DND-41 (cell line): ENCODE measurements at regions not wholly inside any gene's neighbourhood (a gene's known extent, or its start where the extent isn't known, plus 50 kb on each side); places are given as distances from the start of the nearest gene placed in this dataset.

Source experiments
- ATAC-seq: fragments of 200-7000 bp; cut with Tn5 transposase; 3 replicates; pipeline ENCODE4 v1.9.1; 2021; ENCODE audit warnings: low read depth; ENCODE audit not compliant: insufficient read depth
- DNase-seq: peaks from one replicate; pipeline ENCODE4 v3.0.0-alpha.2; 2020
- H2AFZ ChIP-seq: 2 replicates; pipeline ENCODE4 v1.6.0; 2012; ENCODE audit warnings: low read depth, low read length
- H3K27ac ChIP-seq: 2 replicates; pipeline ENCODE4 v1.5.1; 2012; ENCODE audit warnings: low read length, inconsistent platforms
- H3K27me3 ChIP-seq: fragments of 200-600 bp; sonication (generic); 2 replicates; pipeline ENCODE4 v1.6.0; 2012; ENCODE audit warnings: low read length, mild to moderate bottlenecking, inconsistent platforms; ENCODE audit not compliant: insufficient read depth, poor library complexity
- H3K36me3 ChIP-seq: 2 replicates; pipeline ENCODE4 v1.5.1; 2012; ENCODE audit warnings: low read length, inconsistent platforms; ENCODE audit not compliant: insufficient read depth
- H3K4me1 ChIP-seq: 2 replicates; pipeline ENCODE4 v1.5.1; 2012; ENCODE audit warnings: mild to moderate bottlenecking, low read length; ENCODE audit not compliant: insufficient read depth
- H3K4me2 ChIP-seq: 2 replicates; pipeline ENCODE4 v1.6.0; 2012; ENCODE audit warnings: mild to moderate bottlenecking, moderate library complexity, low read length, inconsistent platforms; ENCODE audit not compliant: insufficient read depth
- H3K4me3 ChIP-seq, 2 experiments: fragments of 200-600 bp in 1 of 2; shearing (Covaris generic) in 1 of 2; 2 replicates each; pipeline ENCODE4 v1.5.1; 2012 to 2016; ENCODE audit warnings: inconsistent platforms in 2 of 2, low read length in 2 of 2, mild to moderate bottlenecking in 2 of 2, low read depth in 1 of 2, moderate library complexity in 1 of 2
- H3K79me2 ChIP-seq: 2 replicates; pipeline ENCODE4 v1.6.0; 2012; ENCODE audit warnings: low read length, inconsistent platforms; ENCODE audit not compliant: insufficient read depth
- H3K9ac ChIP-seq: 2 replicates; pipeline ENCODE4 v1.6.0; 2012; ENCODE audit warnings: low read depth, mild to moderate bottlenecking, inconsistent platforms, low read length, moderate library complexity
- H3K9me3 ChIP-seq: 2 replicates; pipeline ENCODE4 v1.5.1; 2012; ENCODE audit warnings: low read length, moderate library complexity, mild to moderate bottlenecking, inconsistent platforms; ENCODE audit not compliant: insufficient read depth, severe bottlenecking
- H4K20me1 ChIP-seq: 2 replicates; pipeline ENCODE4 v1.6.0; 2012; ENCODE audit warnings: low read length; ENCODE audit not compliant: insufficient read depth
- CTCF ChIP-seq: IDR thresholded peaks from 2 replicates; pipeline ENCODE4 v1.5.1; 2012; ENCODE audit warnings: borderline replicate concordance, low read length, moderate library complexity, mild to moderate bottlenecking; ENCODE audit not compliant: poor library complexity, severe bottlenecking; ENCODE audit errors: extremely low read depth
- EZH2 ChIP-seq: IDR thresholded peaks from 3 replicates; pipeline ENCODE4 v1.6.1; 2012; ENCODE audit warnings: borderline replicate concordance, low read depth, mild to moderate bottlenecking, moderate library complexity, low read length, inconsistent platforms; ENCODE audit not compliant: severe bottlenecking

- no peaks in the 10 kb centered on the region for H3K36me3 ChIP-seq
- no peak overlapping the region for H3K27ac ChIP-seq
- TF ChIP-seq CTCF, result no peak
- TF ChIP-seq EZH2, result no peak
- ATAC-seq (no peak), DNase-seq (no peak)
- no peaks in the 10 kb centered on the region for H4K20me1 ChIP-seq
- H3K4me1 ChIP-seq, result no peaks in the 10 kb centered on the region
- no peak overlapping the region for H2AFZ ChIP-seq
- H3K4me2 ChIP-seq, result no peak overlapping the region
- no peak overlapping the region for H3K4me3 ChIP-seq
- no peaks in the 10 kb centered on the region for H3K27me3 ChIP-seq
- H3K9me3 ChIP-seq, result no peaks in the 10 kb centered on the region
- no peak overlapping the region for H3K9ac ChIP-seq
- no peaks in the 10 kb centered on the region for H3K79me2 ChIP-seq
These were observed 227.4 kb upstream of the PROK2 start for GRCh38 chr3:72012363-72012762.

- no peaks in the 10 kb centered on the region for H3K27me3 ChIP-seq
- TF ChIP-seq EZH2 (no peak), CTCF (no peak)
- H3K4me1 ChIP-seq, result no peaks in the 10 kb centered on the region
- no peaks in the 10 kb centered on the region for H3K36me3 ChIP-seq
- H2AFZ ChIP-seq, result no peak overlapping the region
- H3K9me3 ChIP-seq, result peaks cover 5% of the 10 kb centered on the region
- H3K4me3 ChIP-seq, result no peak overlapping the region
- ATAC-seq (no peak), DNase-seq (no peak)
- no peak overlapping the region for H3K27ac ChIP-seq
- no peaks in the 10 kb centered on the region for H3K79me2 ChIP-seq
- no peak overlapping the region for H3K4me2 ChIP-seq
- no peak overlapping the region for H3K9ac ChIP-seq
- no peaks in the 10 kb centered on the region for H4K20me1 ChIP-seq
These were observed 226.5 kb upstream of the PROK2 start for GRCh38 chr3:72011485-72011884.

- Histone ChIP-seq H3K27me3 (no peaks in the 10 kb centered on the region), H3K36me3 (no peaks in the 10 kb centered on the region), H3K27ac (no peak overlapping the region), H3K9ac (no peak overlapping the region), H3K79me2 (no peaks in the 10 kb centered on the region), H3K4me1 (no peaks in the 10 kb centered on the region), H3K4me3 (no peak overlapping the region), H4K20me1 (no peaks in the 10 kb centered on the region), H3K9me3 (peaks cover 5% of the 10 kb centered on the region), H3K4me2 (no peak overlapping the region), H2AFZ (no peak overlapping the region)
- no peak for TF ChIP-seq CTCF
- no peak for TF ChIP-seq EZH2
- DNase-seq, result no peak
- ATAC-seq, result no peak
These were observed 225.0 kb upstream of the PROK2 start for GRCh38 chr3:72009851-72010443.
